ENCODE measurements at regions not wholly inside any gene's neighbourhood (a gene's known extent, or its start where the extent isn't known, plus 50 kb on each side); places are given as distances from the start of the nearest gene placed in this dataset.

DNA sequence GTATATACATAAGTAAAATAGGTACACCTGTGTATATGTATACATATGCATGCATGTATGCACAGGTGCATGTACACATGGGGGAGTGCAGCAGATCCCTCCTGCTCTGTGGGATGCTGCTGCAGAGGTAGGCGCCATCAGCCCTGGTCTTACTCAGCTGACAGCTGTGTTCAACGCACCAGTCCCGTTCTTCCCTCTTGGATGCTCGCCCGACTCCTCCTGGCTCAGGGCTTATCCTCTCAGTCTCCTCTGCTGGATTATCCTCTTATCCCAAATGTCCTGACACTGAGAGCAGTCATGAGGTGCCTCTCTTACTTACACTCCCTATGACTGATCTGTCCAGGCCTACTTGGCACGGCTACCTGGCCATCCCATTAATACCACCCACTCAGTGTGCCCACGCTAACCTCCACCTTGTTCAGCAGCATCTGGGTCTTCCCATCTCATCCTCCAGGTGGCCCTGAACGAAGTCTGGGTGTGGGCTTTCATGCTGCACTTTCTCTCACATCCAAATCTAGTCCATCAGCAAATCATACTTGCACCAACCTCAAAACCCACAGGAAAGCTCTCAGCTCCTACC lies 357.1 kb downstream of the TCERG1L start:
- Histone ChIP-seq H3K4me3 (no peak overlapping the region), H3K4me1 (no peaks in the 10 kb centered on the region), H3K9me3 (no peaks in the 10 kb centered on the region), H3K9ac (ENCODE audit: low read depth in 2 of 2, low read length in 2 of 2) (no peak overlapping the region), H3K36me3 (no peaks in the 10 kb centered on the region), H3K27me3 (no peaks in the 10 kb centered on the region), H3K27ac (no peak overlapping the region)
- DNase-seq: no peak
- TF ChIP-seq, protein P1, sequence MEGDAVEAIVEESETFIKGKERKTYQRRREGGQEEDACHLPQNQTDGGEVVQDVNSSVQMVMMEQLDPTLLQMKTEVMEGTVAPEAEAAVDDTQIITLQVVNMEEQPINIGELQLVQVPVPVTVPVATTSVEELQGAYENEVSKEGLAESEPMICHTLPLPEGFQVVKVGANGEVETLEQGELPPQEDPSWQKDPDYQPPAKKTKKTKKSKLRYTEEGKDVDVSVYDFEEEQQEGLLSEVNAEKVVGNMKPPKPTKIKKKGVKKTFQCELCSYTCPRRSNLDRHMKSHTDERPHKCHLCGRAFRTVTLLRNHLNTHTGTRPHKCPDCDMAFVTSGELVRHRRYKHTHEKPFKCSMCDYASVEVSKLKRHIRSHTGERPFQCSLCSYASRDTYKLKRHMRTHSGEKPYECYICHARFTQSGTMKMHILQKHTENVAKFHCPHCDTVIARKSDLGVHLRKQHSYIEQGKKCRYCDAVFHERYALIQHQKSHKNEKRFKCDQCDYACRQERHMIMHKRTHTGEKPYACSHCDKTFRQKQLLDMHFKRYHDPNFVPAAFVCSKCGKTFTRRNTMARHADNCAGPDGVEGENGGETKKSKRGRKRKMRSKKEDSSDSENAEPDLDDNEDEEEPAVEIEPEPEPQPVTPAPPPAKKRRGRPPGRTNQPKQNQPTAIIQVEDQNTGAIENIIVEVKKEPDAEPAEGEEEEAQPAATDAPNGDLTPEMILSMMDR (IDR thresholded peaks at IDR 0.05): no peak
- intact Hi-C loops (cut with DNase I): no loop called here

DNA sequence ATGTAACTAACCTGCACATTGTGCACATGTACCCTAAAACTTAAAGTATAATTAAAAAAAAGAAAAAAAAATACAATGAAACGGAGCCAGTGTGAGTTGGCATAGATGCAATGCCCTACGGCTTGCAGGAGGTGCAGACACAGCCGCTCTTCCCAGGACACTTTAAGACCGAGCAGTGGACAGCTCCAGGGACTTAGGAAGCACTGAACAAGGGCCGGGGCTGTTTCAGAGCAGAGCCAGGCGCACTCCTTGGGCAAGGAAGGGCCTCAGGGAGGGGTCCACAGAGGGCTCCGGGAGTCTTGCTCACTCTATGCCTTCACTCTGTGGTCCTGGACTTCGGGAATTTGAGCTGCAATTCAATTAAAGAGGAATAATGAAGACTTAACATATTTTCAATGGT lies 355.3 kb downstream of the TCERG1L start:
- no peaks in the 10 kb centered on the region for H3K27me3 ChIP-seq
- no peak overlapping the region for H3K9ac ChIP-seq (ENCODE audit: low read depth in 2 of 2, low read length in 2 of 2)
- no peaks in the 10 kb centered on the region for H3K36me3 ChIP-seq
- H3K27ac ChIP-seq: no peak overlapping the region
- H3K9me3 ChIP-seq: no peaks in the 10 kb centered on the region
- no peak overlapping the region for H3K4me3 ChIP-seq
- TF ChIP-seq, protein P1 (IDR thresholded peaks at IDR 0.05): no peak
- intact Hi-C loops (cut with DNase I): no loop called here
- no peak for DNase-seq
- H3K4me1 ChIP-seq: no peaks in the 10 kb centered on the region

DNA sequence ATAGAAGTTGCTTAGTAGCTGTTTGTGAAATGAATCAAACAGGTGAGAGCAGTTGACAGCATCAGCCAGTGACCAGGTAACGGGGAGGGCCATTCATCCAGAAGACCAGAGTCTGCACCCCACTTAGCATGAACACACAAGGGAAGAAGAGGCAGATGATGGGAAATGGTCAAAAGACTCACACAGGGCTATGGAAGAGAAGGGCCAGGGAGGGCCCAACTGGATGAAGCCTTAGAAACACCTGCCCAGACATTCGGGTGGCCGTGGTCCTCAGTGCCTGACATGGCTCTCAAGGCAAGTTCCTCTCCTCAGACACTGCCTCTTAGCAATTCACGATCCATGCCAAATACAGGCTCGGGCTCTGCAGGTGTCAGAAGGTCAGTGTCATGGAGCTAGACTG lies 354.1 kb downstream of the TCERG1L start:
- intact Hi-C loops (cut with DNase I): no loop called here
- no peak overlapping the region for H3K27ac ChIP-seq
- H3K9me3 ChIP-seq: no peaks in the 10 kb centered on the region
- H3K4me3 ChIP-seq: no peak overlapping the region
- no peaks in the 10 kb centered on the region for H3K27me3 ChIP-seq
- TF ChIP-seq, protein P1 (IDR thresholded peaks at IDR 0.05): no peak
- no peak overlapping the region for H3K9ac ChIP-seq (ENCODE audit: low read depth in 2 of 2, low read length in 2 of 2)
- H3K4me1 ChIP-seq: no peaks in the 10 kb centered on the region
- DNase-seq: no peak
- no peaks in the 10 kb centered on the region for H3K36me3 ChIP-seq

DNA sequence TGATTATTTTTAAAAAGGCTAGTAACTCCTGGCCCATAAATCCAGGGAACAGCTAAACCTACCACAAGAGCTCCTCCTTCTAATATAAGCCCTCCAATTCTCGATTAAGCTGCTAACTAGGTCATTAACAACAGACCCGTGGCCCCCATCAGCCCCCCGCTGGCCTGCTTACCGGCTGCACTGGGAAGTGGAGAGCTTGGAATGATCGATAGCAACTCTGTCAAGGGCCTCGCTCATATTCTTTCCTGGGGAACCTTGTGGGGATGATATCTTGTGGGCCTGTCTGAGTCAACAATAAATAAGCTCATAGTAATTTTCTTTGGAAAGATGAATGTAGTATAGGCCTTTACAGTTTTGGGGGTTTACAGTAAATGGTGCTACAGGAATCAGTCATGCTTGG lies 353.5 kb downstream of the TCERG1L start:
- no peak overlapping the region for H3K27ac ChIP-seq
- TF ChIP-seq, protein P1 (IDR thresholded peaks at IDR 0.05): no peak
- H3K9me3 ChIP-seq: no peaks in the 10 kb centered on the region
- no peak for DNase-seq
- H3K9ac ChIP-seq (ENCODE audit: low read depth in 2 of 2, low read length in 2 of 2): no peak overlapping the region
- no peaks in the 10 kb centered on the region for H3K36me3 ChIP-seq
- no peaks in the 10 kb centered on the region for H3K27me3 ChIP-seq
- intact Hi-C loops (cut with DNase I): no loop called here
- H3K4me3 ChIP-seq: no peak overlapping the region
- no peaks in the 10 kb centered on the region for H3K4me1 ChIP-seq

DNA sequence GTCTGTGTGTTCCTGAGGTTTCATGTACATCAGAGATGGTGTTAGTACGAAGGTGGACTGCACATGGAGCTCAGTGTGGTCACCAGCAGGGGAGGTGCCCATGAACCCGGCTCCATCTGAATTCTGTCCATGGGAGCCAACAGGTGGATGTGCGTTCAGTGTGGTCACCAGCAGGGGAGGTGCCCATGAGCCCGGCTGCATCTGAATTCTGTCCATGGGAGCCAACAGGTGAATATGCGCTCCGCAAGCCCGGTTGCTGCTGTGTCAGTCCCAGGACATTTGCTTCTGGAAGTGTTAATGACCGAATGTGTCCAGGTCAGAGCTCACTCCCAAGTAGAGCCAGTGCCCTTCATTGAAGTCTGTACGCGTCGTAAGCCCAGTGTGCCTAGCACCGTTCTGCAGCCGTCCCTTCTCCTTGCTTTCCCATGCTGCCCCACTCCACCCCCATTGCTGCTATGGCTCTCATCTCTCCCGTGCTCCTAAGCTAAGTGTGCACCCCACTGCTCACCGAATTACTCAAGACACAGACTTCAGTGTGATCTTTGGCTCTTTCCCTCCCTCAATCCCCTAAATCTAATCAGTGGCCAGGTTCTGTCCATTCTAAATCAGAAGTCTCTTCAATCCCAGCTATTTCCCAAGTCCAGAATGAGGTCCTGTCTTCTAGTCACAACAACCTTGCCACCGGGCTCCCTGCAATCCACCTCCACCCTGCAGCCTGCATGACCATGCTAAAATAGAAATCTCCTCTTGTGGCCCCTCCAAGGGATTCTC lies 352.4 kb downstream of the TCERG1L start:
- Histone ChIP-seq H3K4me1 (no peaks in the 10 kb centered on the region), H3K9ac (ENCODE audit: low read depth in 2 of 2, low read length in 2 of 2) (no peak overlapping the region)

More for the DNA sequence above, 352.4 kb downstream of the TCERG1L start:
- TF ChIP-seq, protein P1 (IDR thresholded peaks at IDR 0.05): no peak
- Histone ChIP-seq H3K27me3 (no peaks in the 10 kb centered on the region), H3K27ac (no peak overlapping the region), H3K4me3 (no peak overlapping the region), H3K36me3 (no peaks in the 10 kb centered on the region), H3K9me3 (no peaks in the 10 kb centered on the region)
- no peak for DNase-seq
- intact Hi-C loops (cut with DNase I): no loop called here
